HG03159 (cell line): ENCODE measurements at regions not wholly inside any gene's neighbourhood (a gene's known extent, or its start where the extent isn't known, plus 50 kb on each side); places are given as distances from the start of the nearest gene placed in this dataset.

Source experiments
- ATAC-seq: cut with Tn5 transposase; IDR thresholded peaks from one replicate; pipeline ENCODE4 v1.9.1; 2021; ENCODE audit warnings: mild to moderate bottlenecking, moderate library complexity; ENCODE audit not compliant: unreplicated experiment

DNA sequence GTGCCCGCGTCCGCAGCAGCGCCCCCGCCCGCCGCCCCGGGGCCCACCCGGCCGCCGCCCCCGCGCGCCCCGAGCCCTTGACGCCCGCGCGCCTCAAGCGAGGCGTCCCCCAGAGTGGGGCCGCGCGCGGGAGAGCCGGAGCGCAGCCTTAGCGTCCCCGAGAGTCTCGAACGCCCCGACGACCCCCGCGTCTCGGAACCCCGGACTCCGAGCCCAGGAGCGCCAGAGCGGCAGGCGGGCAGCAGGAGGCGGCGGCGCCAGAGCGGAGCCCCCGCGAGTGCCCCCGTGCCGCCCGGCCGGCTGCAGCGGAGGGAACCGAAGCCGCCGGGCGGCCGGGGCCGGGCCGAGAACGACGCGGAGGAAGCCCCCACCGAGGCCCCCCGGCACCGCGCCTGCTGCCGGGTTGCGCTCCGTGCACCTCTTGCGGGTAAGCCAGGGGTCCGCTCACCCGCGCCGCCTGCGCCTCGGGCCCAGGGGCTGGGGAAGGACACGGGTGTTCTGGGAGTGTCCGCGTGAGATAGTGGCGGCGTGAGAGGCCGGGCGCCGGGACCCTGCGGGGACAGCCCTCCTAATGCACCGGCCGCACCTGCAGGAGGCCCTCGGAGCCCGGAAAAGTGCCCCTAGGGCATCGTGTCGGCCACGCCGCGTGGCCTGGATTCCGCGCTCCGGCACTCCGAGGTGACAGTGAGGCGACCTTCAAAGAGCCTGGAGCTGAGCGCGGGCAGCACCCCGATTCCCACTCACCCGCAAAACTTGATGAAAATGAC lies 52.0 kb upstream of the ULK4 start:
- ATAC-seq, result peak; percentile 11

- peak; percentile 84 for ATAC-seq
Measured at GRCh38 chr3:42012935-42013690, 51.2 kb upstream of the ULK4 start.

- ATAC-seq, result peak; percentile 38
Measured at GRCh38 chr3:42012383-42012934, 50.6 kb upstream of the ULK4 start.
